Effector memory CD8-positive, alpha-beta T cell (primary cell): ENCODE measurements at regions not wholly inside any gene's neighbourhood (a gene's known extent, or its start where the extent isn't known, plus 50 kb on each side); places are given as distances from the start of the nearest gene placed in this dataset.

Source experiments
- ATAC-seq: fragments of 150-1000 bp; cut with Tn5 transposase; replicated peaks from 2 replicates; pipeline ENCODE4 v1.10.0; 2021; ENCODE audit warnings: mild to moderate bottlenecking, moderate library complexity
- DNase-seq, 3 experiments: peaks; one replicate each; pipeline ENCODE4 v3.0.0; 2021
- H3K27ac Mint-ChIP-seq, 2 donors: one replicate each; pipeline ENCODE4 v1.8.0; 2022; ENCODE audit warnings: mild to moderate bottlenecking in 2 of 2, mixed read lengths in 2 of 2, moderate library complexity in 2 of 2
- H3K27me3 Mint-ChIP-seq, 2 donors: one replicate each; pipeline ENCODE4 v1.8.0; 2022; ENCODE audit warnings: mixed read lengths in 2 of 2
- H3K36me3 Mint-ChIP-seq: one replicate; pipeline ENCODE4 v1.8.0; 2022; ENCODE audit warnings: mild to moderate bottlenecking, moderate library complexity, mixed read lengths; ENCODE audit not compliant: insufficient read depth
- H3K4me1 Mint-ChIP-seq, 2 donors: one replicate each; pipeline ENCODE4 v1.8.0; 2022; ENCODE audit warnings: low read depth in 2 of 2, mixed read lengths in 2 of 2
- H3K4me3 Mint-ChIP-seq, 2 donors: one replicate each; pipeline ENCODE4 v1.8.0; 2022; ENCODE audit warnings: mild to moderate bottlenecking in 2 of 2, mixed read lengths in 2 of 2, moderate library complexity in 2 of 2
- H3K9me3 Mint-ChIP-seq, 2 donors: one replicate each; pipeline ENCODE4 v1.8.0; 2022; ENCODE audit warnings: mixed read lengths in 2 of 2

DNA sequence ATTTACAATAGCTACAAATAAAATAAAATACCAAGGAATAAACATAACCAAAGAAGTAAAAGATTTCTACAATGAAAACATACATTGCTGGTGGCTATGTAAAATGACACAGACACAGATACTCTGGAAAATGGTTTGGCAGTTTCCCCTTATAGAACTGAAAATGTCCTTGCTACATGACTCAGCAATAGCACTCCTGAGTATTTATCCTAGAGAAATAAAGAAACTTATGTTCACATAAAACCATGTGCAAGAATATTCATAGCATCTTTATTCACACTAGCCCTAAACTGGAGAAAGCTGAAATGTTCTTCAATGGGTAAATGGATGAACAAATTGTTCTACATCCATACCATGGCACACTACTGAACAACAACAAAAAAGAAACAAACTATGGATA, 100.2 kb upstream of the RFC3 start:
- no peaks in the 10 kb centered on the region for H3K9me3 Mint-ChIP-seq
- no peaks in the 10 kb centered on the region for H3K36me3 Mint-ChIP-seq

GRCh38 chr13:33721724-33722123, 96.2 kb upstream of the RFC3 start:
- no peak for ATAC-seq
- no peak for DNase-seq
- Mint-ChIP-seq H3K9me3 (no peaks in the 10 kb centered on the region), H3K27me3 (no peaks in the 10 kb centered on the region), H3K36me3 (no peaks in the 10 kb centered on the region), H3K4me3 (no peak overlapping the region), H3K4me1 (peaks cover 9 to 16% of the 10 kb centered on the region in 2 donors), H3K27ac (peak overlapping the region; percentile 39 to 78)

More for the DNA sequence above, 100.2 kb upstream of the RFC3 start:
- ATAC-seq, result no peak
- no peak overlapping the region for H3K4me3 Mint-ChIP-seq
- peaks cover 2 to 8% of the 10 kb centered on the region in 2 donors for H3K4me1 Mint-ChIP-seq
- H3K27me3 Mint-ChIP-seq, result peaks cover 0 to 10% of the 10 kb centered on the region in 2 donors
- no peak overlapping the region for H3K27ac Mint-ChIP-seq
- DNase-seq, result no peak

- peak overlapping the region; percentile 25 to 59 for H3K4me3 Mint-ChIP-seq
- peak overlapping the region; percentile 39 to 78 for H3K27ac Mint-ChIP-seq
- H3K36me3 Mint-ChIP-seq, result no peaks in the 10 kb centered on the region
- DNase-seq, result no peak
- peak; percentile 19 for ATAC-seq
- H3K27me3 Mint-ChIP-seq, result no peaks in the 10 kb centered on the region
- no peaks in the 10 kb centered on the region for H3K9me3 Mint-ChIP-seq
- peaks cover 9 to 16% of the 10 kb centered on the region in 2 donors for H3K4me1 Mint-ChIP-seq
Observed at GRCh38 chr13:33722216-33722915, 95.6 kb upstream of the RFC3 start.

- no peaks in the 10 kb centered on the region for H3K27me3 Mint-ChIP-seq
- DNase-seq (no peak), ATAC-seq (no peak)
- H3K27ac Mint-ChIP-seq, result peak overlapping the region; percentile 71 to 80
- H3K4me1 Mint-ChIP-seq, result peaks cover 9 to 16% of the 10 kb centered on the region in 2 donors
- H3K36me3 Mint-ChIP-seq, result no peaks in the 10 kb centered on the region
- H3K9me3 Mint-ChIP-seq, result no peaks in the 10 kb centered on the region
- H3K4me3 Mint-ChIP-seq, result peak overlapping the region; percentile 3 to 22
Observed at GRCh38 chr13:33723365-33723764, 94.6 kb upstream of the RFC3 start.

DNA sequence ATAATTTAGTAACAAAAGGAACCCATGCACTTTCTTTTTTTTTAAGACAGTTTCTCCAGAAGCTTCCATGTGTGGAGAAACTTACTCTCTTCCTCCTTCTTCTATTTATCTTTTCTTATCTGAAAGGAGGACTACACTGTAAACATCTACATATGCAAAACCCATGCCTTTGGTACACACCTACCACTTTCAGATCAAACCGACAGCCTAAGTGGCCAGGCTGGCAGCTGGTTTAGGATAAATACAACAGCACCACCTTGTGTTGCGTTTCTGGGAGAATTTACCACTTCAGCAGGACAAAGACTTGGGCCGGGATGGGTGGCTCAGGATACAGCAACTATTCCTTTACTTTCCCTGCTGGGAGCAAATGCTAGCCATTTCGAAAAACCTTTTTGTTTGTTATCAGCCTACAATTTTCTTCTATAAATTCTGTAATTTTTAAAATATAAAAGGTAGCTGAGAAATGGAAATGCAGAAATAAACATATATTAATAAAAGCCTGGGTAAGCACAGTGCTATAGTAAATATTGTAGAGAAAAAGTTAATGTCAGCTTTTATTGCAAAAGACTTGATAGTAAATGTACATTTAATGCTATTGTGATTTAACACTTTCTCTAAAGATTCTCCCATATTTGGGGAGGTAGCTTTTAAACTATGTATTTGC, 94.0 kb upstream of the RFC3 start:
- ATAC-seq (peak; percentile 96), DNase-seq (peak; percentile 52 to 61 (median 60))
- Mint-ChIP-seq H3K9me3 (no peaks in the 10 kb centered on the region), H3K4me3 (peak overlapping the region; percentile 3 to 22), H3K36me3 (no peaks in the 10 kb centered on the region), H3K4me1 (peaks cover 9 to 16% of the 10 kb centered on the region in 2 donors), H3K27me3 (no peaks in the 10 kb centered on the region), H3K27ac (peak overlapping the region; percentile 71 to 80)

DNA sequence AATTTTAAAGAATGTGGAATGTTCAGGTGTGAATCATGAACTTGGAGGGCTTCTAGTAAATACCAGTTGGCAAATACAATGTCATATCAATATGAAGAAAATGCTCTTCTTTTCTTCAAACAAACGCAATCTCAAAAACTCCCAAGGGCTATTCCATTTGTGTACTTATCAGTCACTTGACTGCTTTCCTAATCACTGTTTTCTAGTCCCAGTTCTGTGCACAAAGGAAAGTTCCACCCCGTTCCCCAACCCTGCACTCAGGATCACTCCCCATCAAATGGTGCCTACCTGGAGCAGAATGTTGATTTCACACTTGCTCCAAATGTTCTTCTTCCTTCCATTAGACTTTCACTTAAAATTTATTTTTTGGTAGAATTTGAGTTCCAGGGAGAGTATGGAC, 92.6 kb upstream of the RFC3 start:
- DNase-seq, result no peak
- Mint-ChIP-seq H3K27ac (no peak overlapping the region), H3K36me3 (no peaks in the 10 kb centered on the region), H3K9me3 (no peaks in the 10 kb centered on the region), H3K27me3 (no peaks in the 10 kb centered on the region), H3K4me1 (peaks cover 9 to 16% of the 10 kb centered on the region in 2 donors), H3K4me3 (no peak overlapping the region)
- no peak for ATAC-seq

DNA sequence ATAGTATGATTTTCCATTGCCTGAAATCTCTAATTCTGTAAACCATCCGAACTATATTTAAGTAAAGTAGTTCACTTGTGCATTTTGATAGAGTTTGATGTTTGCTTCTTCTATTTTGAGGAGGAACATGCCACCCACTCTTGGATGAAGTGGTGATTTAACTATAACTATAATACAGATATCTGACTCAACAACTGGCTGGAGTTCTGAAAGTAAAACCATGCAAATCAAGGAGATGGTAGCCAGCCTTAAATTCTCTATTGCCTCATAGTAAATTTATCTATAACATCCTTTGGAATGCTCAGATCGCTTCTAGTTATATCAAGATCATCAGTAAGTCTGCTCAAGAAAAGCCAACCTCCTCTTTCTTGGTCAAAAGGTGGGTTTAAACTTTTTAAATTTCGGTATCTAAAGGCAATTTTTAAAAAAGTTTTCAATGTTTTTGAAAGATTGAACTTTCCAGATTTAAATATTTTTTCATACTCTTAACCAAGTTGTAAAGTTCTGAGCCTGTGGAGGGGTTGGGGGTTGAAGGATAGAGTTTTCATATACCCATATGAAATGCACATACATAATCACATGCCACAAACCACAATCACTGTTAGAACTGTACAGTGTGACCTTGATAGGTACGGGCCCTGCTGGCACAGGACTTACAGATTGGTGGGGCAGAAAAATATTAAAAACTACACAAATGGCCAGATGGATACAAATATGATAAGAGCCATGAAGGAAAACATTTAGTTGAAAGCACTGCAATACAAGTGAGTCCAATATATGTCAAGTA, 90.5 kb upstream of the RFC3 start:
- H3K27ac Mint-ChIP-seq, result no peak overlapping the region
- DNase-seq (no peak), ATAC-seq (no peak)
- H3K4me1 Mint-ChIP-seq, result peaks cover 7 to 11% of the 10 kb centered on the region in 2 donors
- H3K9me3 Mint-ChIP-seq, result no peaks in the 10 kb centered on the region
- no peak overlapping the region for H3K4me3 Mint-ChIP-seq
- no peaks in the 10 kb centered on the region for H3K27me3 Mint-ChIP-seq
- H3K36me3 Mint-ChIP-seq, result no peaks in the 10 kb centered on the region

DNA sequence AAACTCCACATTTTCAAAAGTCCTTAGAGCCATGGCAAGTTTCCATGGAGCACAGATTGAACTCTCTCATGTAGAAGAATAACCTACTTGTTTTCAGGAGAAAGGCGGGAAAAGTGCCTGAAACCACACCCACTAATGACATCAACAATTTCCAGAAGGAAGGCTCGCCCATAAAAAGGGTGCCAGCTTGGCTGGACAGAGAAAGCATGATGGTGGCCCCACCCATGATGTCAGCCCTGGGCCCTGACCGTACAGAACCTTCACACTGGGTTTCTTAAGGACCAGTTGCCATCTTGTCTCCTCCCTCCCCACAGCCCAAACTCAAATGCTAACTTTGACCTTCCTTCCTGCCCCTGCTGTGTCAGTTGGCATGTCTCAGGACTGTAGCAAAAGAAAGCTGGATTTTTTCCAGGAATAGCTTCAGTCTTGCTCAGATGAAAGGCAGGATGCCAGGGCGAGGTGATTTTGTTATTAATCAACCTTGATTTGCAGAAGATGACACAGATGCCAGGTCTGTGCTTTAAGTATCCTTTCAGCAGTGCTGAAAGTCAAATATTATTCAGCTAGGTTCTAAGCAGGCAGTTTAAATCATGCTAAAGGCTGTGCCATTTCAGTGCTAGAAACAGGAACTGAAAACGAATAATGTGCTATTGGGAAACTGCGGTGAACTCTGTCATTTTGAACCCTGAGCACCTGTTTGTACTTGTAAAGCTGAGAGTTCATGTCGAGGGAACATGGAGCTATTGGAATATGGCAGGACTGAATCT, 89.5 kb upstream of the RFC3 start:
- Mint-ChIP-seq H3K27me3 (no peaks in the 10 kb centered on the region), H3K4me1 (peaks cover 4 to 5% of the 10 kb centered on the region in 2 donors), H3K27ac (no peak overlapping the region), H3K9me3 (no peaks in the 10 kb centered on the region), H3K36me3 (no peaks in the 10 kb centered on the region), H3K4me3 (no peak overlapping the region)
- DNase-seq (no peak), ATAC-seq (no peak)

DNA sequence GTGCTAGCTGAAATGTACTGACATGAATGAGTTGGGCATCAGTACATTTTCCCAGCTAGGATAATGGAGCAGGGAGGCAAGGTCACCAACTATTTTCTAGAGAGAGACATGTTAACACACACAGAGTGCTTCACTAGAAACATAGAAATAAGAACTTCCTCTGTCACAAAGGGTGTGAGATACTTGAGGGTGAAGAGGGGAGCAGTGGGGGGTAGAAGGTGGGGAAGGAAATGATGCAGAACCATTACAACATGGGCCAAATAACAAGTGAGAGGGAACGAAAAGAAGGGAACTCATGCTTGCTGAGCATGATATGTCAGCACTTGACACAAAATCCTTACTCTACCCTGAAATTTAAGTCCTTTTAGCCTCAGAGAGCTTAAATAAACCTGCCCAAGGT, 87.8 kb upstream of the RFC3 start:
- Mint-ChIP-seq H3K4me3 (no peak overlapping the region), H3K36me3 (no peaks in the 10 kb centered on the region), H3K27ac (no peak overlapping the region), H3K4me1 (no peaks in the 10 kb centered on the region), H3K9me3 (no peaks in the 10 kb centered on the region), H3K27me3 (no peaks in the 10 kb centered on the region)
- ATAC-seq (peak; percentile 46), DNase-seq (no peak)

- Mint-ChIP-seq H3K4me3 (no peak overlapping the region), H3K36me3 (no peaks in the 10 kb centered on the region), H3K27ac (no peak overlapping the region), H3K9me3 (no peaks in the 10 kb centered on the region), H3K27me3 (no peaks in the 10 kb centered on the region), H3K4me1 (no peaks in the 10 kb centered on the region)
- DNase-seq, result no peak
- no peak for ATAC-seq
Observed at GRCh38 chr13:33730619-33731018, 87.3 kb upstream of the RFC3 start.

GRCh38 chr13:33735276-33735675, 82.7 kb upstream of the RFC3 start:
- Mint-ChIP-seq H3K36me3 (no peaks in the 10 kb centered on the region), H3K27ac (no peak overlapping the region), H3K27me3 (no peaks in the 10 kb centered on the region), H3K9me3 (no peaks in the 10 kb centered on the region), H3K4me1 (no peaks in the 10 kb centered on the region), H3K4me3 (no peak overlapping the region)
- no peak for ATAC-seq
- DNase-seq, result no peak

DNA sequence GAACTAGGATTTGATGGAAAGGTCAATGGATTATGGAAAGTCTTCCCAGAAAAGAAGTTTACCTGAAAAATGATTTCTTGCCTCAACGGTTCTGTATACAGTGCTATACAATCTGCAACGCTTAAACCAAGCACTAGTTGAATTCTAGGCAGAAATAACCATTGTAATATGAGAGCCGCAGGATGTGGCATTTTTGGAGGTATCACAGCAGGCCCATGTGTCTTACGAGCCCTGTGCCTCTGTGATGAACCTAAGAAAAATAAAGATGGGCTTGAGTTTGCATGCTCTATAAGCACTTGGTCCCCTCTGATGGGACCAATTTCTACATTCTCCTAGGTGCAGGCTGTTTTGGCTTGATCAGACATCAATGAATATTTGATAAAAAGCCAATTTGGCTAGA, 78.7 kb upstream of the RFC3 start:
- no peak for ATAC-seq
- Mint-ChIP-seq H3K27ac (no peak overlapping the region), H3K9me3 (no peaks in the 10 kb centered on the region), H3K4me3 (no peak overlapping the region), H3K4me1 (peaks cover 8 to 9% of the 10 kb centered on the region in 2 donors), H3K27me3 (no peaks in the 10 kb centered on the region), H3K36me3 (no peaks in the 10 kb centered on the region)
- no peak for DNase-seq

DNA sequence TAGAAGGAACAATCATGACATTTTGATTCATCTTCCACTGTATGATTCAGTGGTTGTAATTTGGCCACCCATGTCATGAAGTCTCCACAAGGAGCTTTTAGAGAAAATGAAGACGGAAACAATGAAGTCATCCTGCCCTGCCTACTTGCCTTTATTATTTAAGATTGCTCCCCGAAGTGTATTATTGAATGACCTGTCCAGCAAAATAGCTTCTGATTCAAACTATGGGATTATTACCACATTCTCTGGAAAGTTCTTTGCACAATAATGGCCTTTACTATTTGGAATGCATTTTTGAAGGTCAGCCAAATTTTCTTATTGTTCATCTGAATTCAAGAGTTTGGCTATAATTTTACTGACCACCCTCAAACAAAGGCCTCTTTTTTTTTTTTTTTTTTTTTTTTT, 77.8 kb upstream of the RFC3 start:
- DNase-seq (no peak), ATAC-seq (no peak)
- Mint-ChIP-seq H3K27ac (no peak overlapping the region), H3K27me3 (no peaks in the 10 kb centered on the region), H3K4me1 (peaks cover 14 to 17% of the 10 kb centered on the region in 2 donors), H3K36me3 (no peaks in the 10 kb centered on the region), H3K9me3 (no peaks in the 10 kb centered on the region), H3K4me3 (no peak overlapping the region)
